IMR-90 (cell line): ENCODE measurements at regions not wholly inside any gene's neighbourhood (a gene's known extent, or its start where the extent isn't known, plus 50 kb on each side); places are given as distances from the start of the nearest gene placed in this dataset.

Experiments used
- ATAC-seq: fragments of 200-7000 bp; cut with Tn5 transposase; 2 replicates; pipeline ENCODE4 v1.9.1; 2020; ENCODE audit warnings: low read depth, mild to moderate bottlenecking, moderate library complexity
- BruUV-seq: library from RNA; stranded (reverse); fragments of 400-500 nt; replicated peaks from 2 replicates; lab custom pipeline; 2021; lab: Mats Ljungman, UMichigan
- CTCF ChIA-PET: fragments of 300-600 bp; formaldehyde crosslinking; extraction: SDS; loops from one replicate; lab custom pipeline; 2021; ENCODE audit warnings: antibody characterized with exemption; lab: Yijun Ruan, JAX
- POLR2A ChIA-PET: fragments of 300-600 bp; sonication (Branson Sonifier 250); formaldehyde crosslinking; loops from one replicate; lab custom pipeline; 2022; ENCODE audit warnings: antibody characterized with exemption; ENCODE audit not compliant: unreplicated experiment; lab: Charles Lee
- DNase-seq: peaks from one replicate; pipeline ENCODE4 v3.0.0; 2013
- H2AFZ ChIP-seq: replicated peaks from 2 replicates; pipeline ENCODE3; 2013; ENCODE audit warnings: low read length, mild to moderate bottlenecking; ENCODE audit not compliant: poor library complexity
- H2AK5ac ChIP-seq: 2 replicates; pipeline ENCODE4 v1.6.1; 2013; ENCODE audit warnings: low read depth, low read length, inconsistent platforms
- H2AK9ac ChIP-seq: replicated peaks from 2 replicates; pipeline ENCODE3; 2013; ENCODE audit warnings: mild to moderate bottlenecking, low read depth, low read length, moderate library complexity; ENCODE audit not compliant: poor library complexity
- H2BK120ac ChIP-seq: 2 replicates; pipeline ENCODE4 v1.6.1; 2013; ENCODE audit warnings: low read depth, low read length, inconsistent platforms
- H2BK15ac ChIP-seq: 3 replicates; pipeline ENCODE4 v1.6.1; 2013; ENCODE audit warnings: low read depth, low read length, inconsistent platforms
- H2BK20ac ChIP-seq: 2 replicates; pipeline ENCODE4 v1.6.1; 2013; ENCODE audit warnings: low read depth, mild to moderate bottlenecking, inconsistent platforms, low read length, moderate library complexity
- H2BK5ac ChIP-seq: 2 replicates; pipeline ENCODE4 v1.6.1; 2013; ENCODE audit warnings: mild to moderate bottlenecking, low read depth, low read length, inconsistent platforms; ENCODE audit not compliant: poor library complexity, severe bottlenecking
- H3K14ac ChIP-seq: replicated peaks from 2 replicates; pipeline ENCODE4 v1.6.1; 2013; ENCODE audit warnings: low read depth, low read length, inconsistent platforms
- H3K18ac ChIP-seq: 2 replicates; pipeline ENCODE4 v1.6.1; 2013; ENCODE audit warnings: low read depth, low read length, control low read depth
- H3K23ac ChIP-seq: 2 replicates; pipeline ENCODE4 v1.6.1; 2013; ENCODE audit warnings: low read depth, low read length, inconsistent platforms
- H3K27ac ChIP-seq: 2 replicates; pipeline ENCODE4 v1.5.1; 2013; ENCODE audit warnings: mild to moderate bottlenecking, control low read depth, low read length; ENCODE audit not compliant: insufficient read depth
- H3K27me3 ChIP-seq: 2 replicates; pipeline ENCODE4 v1.6.1; 2013; ENCODE audit warnings: low read length; ENCODE audit not compliant: control insufficient read depth, insufficient read depth
- H3K36me3 ChIP-seq: 2 replicates; pipeline ENCODE4 v1.6.1; 2013; ENCODE audit warnings: low read length, mixed read lengths; ENCODE audit not compliant: control insufficient read depth, insufficient read depth
- H3K4ac ChIP-seq: 2 replicates; pipeline ENCODE4 v1.6.1; 2013; ENCODE audit warnings: low read depth, low read length, inconsistent platforms
- H3K4me1 ChIP-seq: 2 replicates; pipeline ENCODE4 v1.6.1; 2013; ENCODE audit warnings: low read length, mixed read lengths; ENCODE audit not compliant: control insufficient read depth, insufficient read depth
- H3K4me2 ChIP-seq: 2 replicates; pipeline ENCODE4 v1.6.1; 2013; ENCODE audit warnings: low read depth, mild to moderate bottlenecking, control low read depth, low read length, moderate library complexity
- H3K4me3 ChIP-seq: 2 replicates; pipeline ENCODE4 v1.5.1; 2013; ENCODE audit warnings: low read depth, mild to moderate bottlenecking, control low read depth, low read length, moderate library complexity; ENCODE audit not compliant: insufficient read depth
- H3K56ac ChIP-seq: 2 replicates; pipeline ENCODE4 v1.6.1; 2013; ENCODE audit warnings: low read length, inconsistent platforms; ENCODE audit not compliant: insufficient read depth; ENCODE audit errors: extremely low read depth
- H3K79me1 ChIP-seq, 2 experiments: 2 replicates each; pipeline ENCODE4 v1.6.1; 2013; ENCODE audit warnings: low read length in 2 of 2, inconsistent platforms in 1 of 2, low read depth in 1 of 2
- H3K9ac ChIP-seq: 2 replicates; pipeline ENCODE4 v1.6.1; 2013; ENCODE audit warnings: low read depth, low read length, control low read depth
- H3K9me1 ChIP-seq: 2 replicates; pipeline ENCODE4 v1.6.1; 2013; ENCODE audit warnings: low read length, inconsistent platforms; ENCODE audit not compliant: insufficient read depth
- H3K9me3 ChIP-seq: 2 replicates; pipeline ENCODE4 v1.6.1; 2013; ENCODE audit warnings: low read length; ENCODE audit not compliant: control insufficient read depth, insufficient read depth
- H4K20me1 ChIP-seq: 2 replicates; pipeline ENCODE4 v1.6.1; 2013; ENCODE audit warnings: low read length, inconsistent platforms; ENCODE audit not compliant: insufficient read depth
- H4K5ac ChIP-seq: 2 replicates; pipeline ENCODE4 v1.6.1; 2013; ENCODE audit warnings: mild to moderate bottlenecking, low read depth, low read length, control low read depth
- H4K8ac ChIP-seq, 2 experiments: 2 replicates each; pipeline ENCODE4 v1.6.1; 2013; ENCODE audit warnings: low read depth in 2 of 2, low read length in 2 of 2, control low read depth in 1 of 2, inconsistent platforms in 1 of 2
- H4K91ac ChIP-seq: 2 replicates; pipeline ENCODE4 v1.6.1; 2013; ENCODE audit warnings: low read depth, low read length, inconsistent platforms; ENCODE audit not compliant: insufficient read depth
- FOS ChIP-seq: fragments of 150-350 bp; IDR thresholded peaks from 2 replicates; pipeline ENCODE4 v1.6.1; 2016; ENCODE audit warnings: low read depth, low read length
- WGBS, 2 experiments: methylation state at CpG; one replicate each; pipeline versions ENCODE4 v1.1.5 to v1.1.7; 2013; ENCODE audit warnings: missing lambda C conversion rate in 2 of 2; ENCODE audit not compliant: insufficient read length in 1 of 2; ENCODE audit errors: extremely low coverage in 2 of 2; 5-methylcytosine and 5-hydroxymethylcytosine counted together
- dilution Hi-C: fragments of 300-500 bp; cut with HindIII; formaldehyde crosslinking; loops from one replicate; pipeline ENCODE4 v1.14.3; 2018; ENCODE audit warnings: low sequenced_read_pairs; ENCODE audit not compliant: unreplicated experiment
- in situ Hi-C: fragments of 300-500 bp; cut with MboI; formaldehyde crosslinking; loops from 3 replicates; pipeline ENCODE4 v1.14.3; 2019; ENCODE audit warnings: low sequenced_read_pairs, inconsistent platforms, mixed read lengths
- intact Hi-C: fragments of 100-400 bp; cut with micrococcal nuclease; formaldehyde crosslinking; loops from 2 replicates; pipeline ENCODE4 v1.10.0; 2022
- TF ChIP-seq, protein P1 (sequence below): conservative IDR thresholded peaks from 2 replicates; pipeline ENCODE4 v1.5.1; 2012; ENCODE audit warnings: mild to moderate bottlenecking, low read depth, low read length, improper control_type of control experiment

GRCh38 chr1:228982637-228983036 lies 247.4 kb downstream of the RHOU start:
- Histone ChIP-seq H3K4me3 (no peak overlapping the region), H2BK120ac (no peak overlapping the region), H2AK5ac (no peak overlapping the region), H3K27me3 (no peaks in the 10 kb centered on the region), H3K79me1 (no peaks in the 10 kb centered on the region), H3K9me3 (no peaks in the 10 kb centered on the region), H3K23ac (no peak overlapping the region), H4K5ac (no peak overlapping the region), H3K4ac (no peak overlapping the region), H2BK20ac (no peak overlapping the region), H4K20me1 (no peaks in the 10 kb centered on the region), H3K56ac (no peak overlapping the region), H3K9ac (no peak overlapping the region), H2BK15ac (no peak overlapping the region), H3K14ac (no peak overlapping the region), H3K4me1 (peaks cover 10% of the 10 kb centered on the region; the same call in 1 of the 2 replicates), H3K9me1 (0 out of 2 replicates have a peak, but pooled peaks cover 6% of the 10 kb centered on the region), H4K91ac (no peak overlapping the region), H4K8ac (no peak overlapping the region), H3K4me2 (no peak overlapping the region), H3K18ac (no peak overlapping the region), H3K36me3 (no peaks in the 10 kb centered on the region), H2BK5ac (no peak overlapping the region), H3K27ac (no peak overlapping the region), H2AFZ (no peak overlapping the region), H2AK9ac (no peak overlapping the region)
- ChIA-PET POLR2A (no interaction called here), CTCF (no interaction called here)
- dilution Hi-C loops, result no loop called here
- intact Hi-C loops, result no loop called here
- in situ Hi-C loops, result no loop called here
- no peak for ATAC-seq
- DNase-seq, result no peak
- no TSS peak for BruUV-seq
- TF ChIP-seq, protein P1, sequence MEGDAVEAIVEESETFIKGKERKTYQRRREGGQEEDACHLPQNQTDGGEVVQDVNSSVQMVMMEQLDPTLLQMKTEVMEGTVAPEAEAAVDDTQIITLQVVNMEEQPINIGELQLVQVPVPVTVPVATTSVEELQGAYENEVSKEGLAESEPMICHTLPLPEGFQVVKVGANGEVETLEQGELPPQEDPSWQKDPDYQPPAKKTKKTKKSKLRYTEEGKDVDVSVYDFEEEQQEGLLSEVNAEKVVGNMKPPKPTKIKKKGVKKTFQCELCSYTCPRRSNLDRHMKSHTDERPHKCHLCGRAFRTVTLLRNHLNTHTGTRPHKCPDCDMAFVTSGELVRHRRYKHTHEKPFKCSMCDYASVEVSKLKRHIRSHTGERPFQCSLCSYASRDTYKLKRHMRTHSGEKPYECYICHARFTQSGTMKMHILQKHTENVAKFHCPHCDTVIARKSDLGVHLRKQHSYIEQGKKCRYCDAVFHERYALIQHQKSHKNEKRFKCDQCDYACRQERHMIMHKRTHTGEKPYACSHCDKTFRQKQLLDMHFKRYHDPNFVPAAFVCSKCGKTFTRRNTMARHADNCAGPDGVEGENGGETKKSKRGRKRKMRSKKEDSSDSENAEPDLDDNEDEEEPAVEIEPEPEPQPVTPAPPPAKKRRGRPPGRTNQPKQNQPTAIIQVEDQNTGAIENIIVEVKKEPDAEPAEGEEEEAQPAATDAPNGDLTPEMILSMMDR, result no peak
- TF ChIP-seq FOS, result no peak
- WGBS, 2 experiments, result 92% methylated on average over 2 of the region's 5 CpGs; no CpG with 5 or more reads in 1 of the 2 experiments
